Posterior vena cava (tissue), 2 donors: ENCODE measurements at regions not wholly inside any gene's neighbourhood (a gene's known extent, or its start where the extent isn't known, plus 50 kb on each side); places are given as distances from the start of the nearest gene placed in this dataset.

Experiments
- DNase-seq: peaks from one replicate; pipeline ENCODE4 v3.0.0-alpha.2; 2020; ENCODE audit warnings: low spot score
- intact Hi-C, 2 donors: fragments of 100-400 bp; cut with DNase I; formaldehyde crosslinking; loops; one replicate each; pipeline versions ENCODE4 v1.14.1 to v1.14.2; 2022 to 2023
- donor health status: DM: yes; HTN: yes; CAD: no.
- donor health status: DM: yes; HTN: yes; CAD: no.

DNA sequence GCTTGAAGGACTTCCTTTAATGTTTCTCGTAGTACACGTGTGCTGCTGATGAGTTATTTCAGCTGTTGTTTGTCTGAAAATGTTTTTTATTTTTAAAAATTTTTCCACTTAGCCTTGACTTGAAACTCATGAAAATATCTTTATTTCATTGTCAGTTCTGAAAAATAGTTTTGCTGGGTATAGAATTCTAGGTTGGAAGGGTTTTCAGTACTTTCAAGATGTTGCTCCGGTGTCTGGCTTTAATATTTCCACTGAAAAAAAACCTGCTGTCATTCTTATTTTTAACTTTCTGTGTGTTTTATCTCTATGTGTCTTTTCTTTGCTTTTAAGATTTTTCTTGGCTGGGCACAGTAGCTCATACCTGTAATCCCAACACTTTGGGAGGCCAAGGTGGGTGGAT is 103.8 kb downstream of the UNCX start:
- intact Hi-C loops, result no loop called here
- DNase-seq, result no peak

DNA sequence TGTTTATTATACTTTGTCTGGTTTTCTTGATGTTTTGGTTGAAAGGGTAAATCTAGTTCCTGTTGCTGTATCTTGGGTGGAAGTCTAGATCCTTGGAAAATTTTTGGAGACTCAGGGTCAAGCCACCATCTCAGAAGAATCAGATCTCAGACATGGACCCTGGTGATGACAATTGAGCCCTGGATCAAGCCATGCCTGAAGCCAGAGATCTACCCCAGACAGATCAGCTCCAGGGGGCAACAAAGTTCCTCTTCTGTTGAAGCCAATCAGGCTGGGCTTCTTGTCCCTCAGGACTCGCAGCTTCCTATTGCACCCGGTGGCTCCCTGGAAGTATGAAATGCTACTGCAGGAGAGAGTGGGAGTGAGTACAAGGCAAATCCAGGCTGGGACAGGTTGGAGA is 106.9 kb downstream of the UNCX start:
- DNase-seq, result peak; percentile 69
- intact Hi-C loops, result no loop called here

DNA sequence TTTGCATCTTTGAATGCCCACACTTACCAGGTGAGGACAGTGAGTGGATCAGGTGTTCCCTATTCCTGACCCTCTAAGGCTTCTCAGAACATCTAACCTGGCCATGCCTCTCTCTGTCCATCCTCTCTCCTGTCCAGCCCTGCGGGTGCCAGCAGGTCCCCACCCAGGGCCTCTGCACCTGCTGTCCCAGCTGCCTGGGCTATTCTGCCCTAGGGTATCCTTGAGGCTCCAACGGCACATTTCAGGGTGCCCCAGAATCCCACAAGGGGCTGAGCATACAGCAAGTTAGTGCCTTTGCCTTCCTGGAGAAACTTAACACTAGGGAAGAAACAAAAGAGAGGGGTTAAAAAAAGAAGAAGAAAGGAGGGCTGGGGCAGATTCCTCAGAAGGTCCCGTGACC is 107.4 kb downstream of the UNCX start:
- intact Hi-C loops, result no loop called here
- DNase-seq, result peak; percentile 66

GRCh38 chr7:1340461-1341360 is 108.0 kb downstream of the UNCX start:
- DNase-seq, result peak; percentile 45
- intact Hi-C loops, result no loop called here

- intact Hi-C loops, result no loop called here
These were observed 108.9 kb downstream of the UNCX start for GRCh38 chr7:1341361-1342089.

DNA sequence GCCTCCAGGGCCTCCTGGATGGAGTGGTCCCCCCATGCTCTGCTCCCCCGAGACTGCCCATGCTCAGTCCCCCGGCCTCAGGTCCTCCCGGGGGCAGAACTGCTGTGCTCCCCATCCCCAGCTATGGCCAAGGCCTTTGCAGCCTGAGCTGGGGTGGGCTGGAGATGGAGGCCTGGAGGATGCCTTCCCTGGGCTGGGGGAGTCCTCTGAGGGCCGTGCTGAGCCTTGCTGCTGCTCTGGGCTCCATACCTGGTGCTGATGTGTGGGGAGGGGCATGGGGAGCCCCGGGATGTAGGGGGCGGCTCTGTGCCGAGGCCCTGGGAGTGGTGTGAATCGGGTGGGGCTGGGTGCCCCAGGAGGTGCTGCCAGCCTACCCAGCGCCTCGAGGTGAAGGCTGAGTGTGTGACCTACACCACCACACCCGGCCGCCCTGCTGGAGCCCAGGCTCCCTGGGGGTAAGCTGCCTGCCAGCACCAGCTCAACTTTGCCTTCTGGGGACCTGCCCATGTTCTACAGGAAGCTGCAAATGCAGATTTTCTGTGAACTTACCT is 109.5 kb downstream of the UNCX start:
- DNase-seq, result peak; percentile 72
- intact Hi-C loops, result no loop called here

More at GRCh38 chr7:1341361-1342089, 108.9 kb downstream of the UNCX start:
- DNase-seq, result peak; percentile 81

DNA sequence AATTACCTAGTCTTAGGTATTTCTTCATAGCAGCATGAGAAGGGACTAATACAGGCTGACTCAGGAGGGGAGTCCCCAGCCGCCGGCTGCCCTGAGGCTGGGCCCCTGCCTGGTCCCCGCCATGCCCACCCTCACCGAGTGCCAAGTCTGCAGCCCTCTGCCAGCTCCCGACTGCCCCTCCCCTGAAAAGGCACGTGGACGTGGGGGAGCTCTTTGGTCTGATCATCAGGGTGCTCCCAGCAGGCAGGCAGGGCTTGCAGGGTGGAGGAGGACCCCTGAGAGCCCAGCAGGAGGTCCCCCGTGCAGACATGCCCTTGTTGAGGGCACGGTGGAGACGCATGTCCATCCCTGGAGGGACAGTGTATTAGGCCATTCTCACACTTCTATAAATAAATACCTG is 110.9 kb downstream of the UNCX start:
- intact Hi-C loops, result no loop called here
- peak; percentile 62 for DNase-seq

DNA sequence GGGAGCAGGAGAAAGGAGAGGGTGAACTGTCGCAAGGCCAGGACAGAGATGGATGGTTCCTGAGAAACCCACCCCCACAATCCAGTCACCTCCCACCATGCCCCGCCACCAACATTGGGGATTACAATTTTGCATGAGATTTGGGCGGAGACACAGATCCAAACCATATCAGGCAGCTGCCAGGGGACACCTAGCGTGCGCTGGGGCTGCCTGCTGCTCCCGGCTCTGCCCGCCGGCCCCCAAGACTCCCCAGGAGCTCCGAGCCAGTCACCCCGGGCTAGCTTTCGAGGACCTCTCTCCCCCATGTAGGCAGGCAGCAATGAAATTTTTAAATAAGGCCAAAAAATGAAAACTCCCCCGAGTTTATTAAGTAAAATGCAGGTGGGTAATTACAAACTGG is 111.7 kb downstream of the UNCX start:
- DNase-seq, result peak; percentile 16
- intact Hi-C loops, result no loop called here

- intact Hi-C loops, result no loop called here
- peak; percentile 75 for DNase-seq
These were observed 112.5 kb downstream of the UNCX start for GRCh38 chr7:1344981-1345701.

DNA sequence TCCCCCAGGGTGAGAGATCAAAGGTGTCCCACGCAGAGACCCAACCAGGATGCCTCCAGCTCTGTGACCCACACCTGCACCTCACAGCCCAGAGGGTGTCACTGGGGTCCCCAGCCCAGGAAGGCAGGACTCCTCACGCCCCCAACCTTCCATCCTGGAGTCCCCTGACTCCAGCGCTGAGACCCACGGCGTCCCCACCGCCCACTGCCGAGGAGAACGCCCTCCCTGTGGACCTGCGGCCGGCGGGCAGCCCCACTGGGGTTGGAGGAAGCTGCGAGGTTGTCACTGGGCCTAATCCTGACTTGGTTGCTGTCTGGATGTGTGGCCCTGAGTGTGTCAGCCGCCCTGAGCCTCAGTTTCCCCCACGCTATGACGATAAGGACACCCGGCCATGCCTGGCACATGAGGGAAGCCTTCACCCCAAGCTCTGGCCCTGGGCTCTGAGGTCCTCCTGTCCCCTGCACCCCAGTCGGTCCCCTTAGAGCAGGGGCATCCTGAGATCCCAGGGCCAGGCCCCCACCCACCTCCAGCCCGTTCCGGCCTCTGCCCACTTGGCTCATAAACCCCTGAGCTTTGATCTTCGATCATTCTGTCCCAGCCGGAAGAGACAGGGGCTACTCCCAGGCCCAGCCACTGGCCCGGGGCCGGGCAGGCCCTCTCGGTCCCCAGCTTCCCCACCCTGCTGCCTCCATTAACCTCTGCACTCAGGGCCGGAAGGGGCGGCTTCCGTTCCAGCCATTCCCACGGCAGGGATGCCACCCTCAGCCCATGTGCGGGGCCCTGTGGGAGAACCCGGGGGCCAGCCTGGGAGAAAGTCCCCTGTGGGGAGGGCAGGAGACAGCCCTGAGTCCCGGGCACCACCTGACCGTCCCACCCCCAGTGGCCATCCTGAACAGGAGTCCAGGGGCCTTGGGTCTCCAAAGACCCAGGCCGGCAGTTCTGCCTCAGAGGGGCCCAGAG is 113.2 kb downstream of the MICALL2 start:
- peak; percentile 77 for DNase-seq
- intact Hi-C loops, result loop anchor here in 1 of 2 donors (2.0 kb wide), 1 partner anchor 57 kb away; no protein-coding TSS in a partner anchor

- peak; percentile 58 for DNase-seq
- intact Hi-C loops, result loop anchor here in 1 of 2 donors (2.0 kb wide), 1 partner anchor 56 kb away; no protein-coding TSS in a partner anchor
These were observed 112.4 kb downstream of the MICALL2 start for GRCh38 chr7:1346851-1347250.

GRCh38 chr7:1348096-1348822 is 111.0 kb downstream of the MICALL2 start:
- intact Hi-C loops, result no loop called here
- DNase-seq, result peak; percentile 70

GRCh38 chr7:1348823-1349335 is 110.4 kb downstream of the MICALL2 start:
- DNase-seq, result peak; percentile 78
- intact Hi-C loops, result no loop called here

- intact Hi-C loops, result no loop called here
- no peak for DNase-seq
These were observed 109.9 kb downstream of the MICALL2 start for GRCh38 chr7:1349351-1349761.

- peak; percentile 75 for DNase-seq
- intact Hi-C loops, result no loop called here
These were observed 107.2 kb downstream of the MICALL2 start for GRCh38 chr7:1351881-1352625.

- intact Hi-C loops, result no loop called here
- DNase-seq, result peak; percentile 66
These were observed 106.5 kb downstream of the MICALL2 start for GRCh38 chr7:1352656-1353271.
